Urinary bladder (tissue), 3 donors: ENCODE measurements at regions not wholly inside any gene's neighbourhood (a gene's known extent, or its start where the extent isn't known, plus 50 kb on each side); places are given as distances from the start of the nearest gene placed in this dataset.

Experiments
- DNase-seq: peaks from one replicate; pipeline ENCODE4 v3.0.0-alpha.2; 2015; ENCODE audit errors: extremely low spot score
- H3K27ac ChIP-seq: one replicate; pipeline ENCODE4 v1.5.1; 2013; ENCODE audit warnings: low read depth, mild to moderate bottlenecking, moderate library complexity
- H3K36me3 ChIP-seq: one replicate; pipeline ENCODE4 v1.6.1; 2013; ENCODE audit warnings: mild to moderate bottlenecking, moderate library complexity; ENCODE audit not compliant: insufficient read depth
- H3K4me1 ChIP-seq: one replicate; pipeline ENCODE4 v1.6.1; 2013; ENCODE audit warnings: mild to moderate bottlenecking, moderate library complexity; ENCODE audit not compliant: insufficient read depth
- H3K4me3 ChIP-seq: one replicate; pipeline ENCODE4 v1.5.1; 2013; ENCODE audit warnings: low read depth, low read length
- WGBS: extraction: QIAGEN DNeasy Blood & Tissue Kit; methylation state at CpG from one replicate; pipeline ENCODE4 v1.1.7; 2013; 5-methylcytosine and 5-hydroxymethylcytosine counted together
- donor health status: healthy with polysubstance abuse.
- donor health status: healthy.

- WGBS, result 80% methylated on average over 9 of the region's 9 CpGs
- no peak for DNase-seq
- no peak overlapping the region for H3K4me3 ChIP-seq
- no peaks in the 10 kb centered on the region for H3K36me3 ChIP-seq
- no peaks in the 10 kb centered on the region for H3K4me1 ChIP-seq
- H3K27ac ChIP-seq, result no peak overlapping the region
Measured at GRCh38 chrX:131727778-131728177, 183.9 kb downstream of the OR13H1 start.

GRCh38 chrX:131728295-131729145, 184.6 kb downstream of the OR13H1 start:
- Histone ChIP-seq H3K36me3 (no peaks in the 10 kb centered on the region), H3K4me3 (no peak overlapping the region), H3K4me1 (no peaks in the 10 kb centered on the region), H3K27ac (no peak overlapping the region)
- 94% methylated on average over 19 of the region's 19 CpGs for WGBS
- no peak for DNase-seq

- Histone ChIP-seq H3K4me3 (no peak overlapping the region), H3K27ac (no peak overlapping the region), H3K36me3 (no peaks in the 10 kb centered on the region), H3K4me1 (no peaks in the 10 kb centered on the region)
- DNase-seq, result no peak
- WGBS, result 94% methylated on average over 15 of the region's 15 CpGs
Measured at GRCh38 chrX:131729295-131729694, 185.4 kb downstream of the OR13H1 start.

GRCh38 chrX:131734621-131735020, 190.7 kb downstream of the OR13H1 start:
- no peak for DNase-seq
- 91% methylated on average over 9 of the region's 9 CpGs for WGBS
- Histone ChIP-seq H3K4me1 (no peaks in the 10 kb centered on the region), H3K36me3 (no peaks in the 10 kb centered on the region), H3K27ac (no peak overlapping the region), H3K4me3 (no peak overlapping the region)

DNA sequence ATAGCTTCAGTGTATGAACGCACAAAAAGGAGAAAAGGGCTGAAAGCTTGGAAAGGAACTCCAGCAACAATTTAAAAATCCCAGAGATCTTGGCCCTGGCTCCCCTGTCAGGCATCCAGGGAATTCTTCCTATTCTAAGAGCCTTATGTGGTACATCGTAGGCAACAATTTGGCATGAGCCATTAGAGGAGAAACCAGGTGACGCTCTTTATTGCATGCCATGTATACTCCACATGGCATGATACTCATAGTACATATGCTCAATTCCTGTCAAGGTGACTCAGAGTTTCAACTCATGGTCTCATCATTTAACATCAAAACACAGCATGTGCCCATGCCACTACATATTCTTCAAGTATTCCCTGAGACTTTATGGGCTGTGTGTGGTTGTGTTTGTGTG, 191.3 kb downstream of the OR13H1 start:
- H3K27ac ChIP-seq, result no peak overlapping the region
- WGBS, result 87% methylated on average over 3 of the region's 3 CpGs
- no peaks in the 10 kb centered on the region for H3K36me3 ChIP-seq
- H3K4me1 ChIP-seq, result no peaks in the 10 kb centered on the region
- DNase-seq, result no peak
- H3K4me3 ChIP-seq, result no peak overlapping the region

- H3K4me1 ChIP-seq, result no peaks in the 10 kb centered on the region
- no peak for DNase-seq
- no peak overlapping the region for H3K4me3 ChIP-seq
- no peaks in the 10 kb centered on the region for H3K36me3 ChIP-seq
- 75% methylated on average over 2 of the region's 2 CpGs for WGBS
- H3K27ac ChIP-seq, result no peak overlapping the region
Measured at GRCh38 chrX:131739823-131740222, 195.9 kb downstream of the OR13H1 start.

DNA sequence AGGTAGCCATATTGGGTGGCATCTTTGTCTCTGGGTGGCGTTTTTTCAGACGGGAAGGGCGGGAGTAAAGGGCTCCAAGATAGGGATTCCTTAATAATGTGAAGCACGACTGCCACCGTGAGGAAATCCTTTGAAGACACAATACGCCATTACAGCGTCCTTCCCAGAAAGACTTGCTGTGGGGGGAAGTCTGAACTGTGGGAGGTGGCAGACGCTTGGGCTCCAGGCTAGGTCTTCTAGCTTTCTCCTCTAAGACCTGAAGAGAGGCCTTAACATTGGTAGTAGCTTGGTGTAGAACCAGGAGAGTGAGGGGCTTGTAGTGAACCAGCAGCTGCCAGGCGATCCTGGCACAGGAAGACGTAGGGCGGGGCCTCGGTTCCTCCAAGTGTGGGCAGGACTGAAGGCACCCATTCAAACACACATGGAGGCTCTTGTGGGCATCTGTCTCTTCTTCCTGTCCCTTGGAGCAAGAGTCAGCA, 197.3 kb downstream of the OR13H1 start:
- Histone ChIP-seq H3K4me3 (no peak overlapping the region), H3K4me1 (no peaks in the 10 kb centered on the region), H3K36me3 (no peaks in the 10 kb centered on the region), H3K27ac (no peak overlapping the region)
- DNase-seq, result no peak
- 96% methylated on average over 12 of the region's 12 CpGs for WGBS

DNA sequence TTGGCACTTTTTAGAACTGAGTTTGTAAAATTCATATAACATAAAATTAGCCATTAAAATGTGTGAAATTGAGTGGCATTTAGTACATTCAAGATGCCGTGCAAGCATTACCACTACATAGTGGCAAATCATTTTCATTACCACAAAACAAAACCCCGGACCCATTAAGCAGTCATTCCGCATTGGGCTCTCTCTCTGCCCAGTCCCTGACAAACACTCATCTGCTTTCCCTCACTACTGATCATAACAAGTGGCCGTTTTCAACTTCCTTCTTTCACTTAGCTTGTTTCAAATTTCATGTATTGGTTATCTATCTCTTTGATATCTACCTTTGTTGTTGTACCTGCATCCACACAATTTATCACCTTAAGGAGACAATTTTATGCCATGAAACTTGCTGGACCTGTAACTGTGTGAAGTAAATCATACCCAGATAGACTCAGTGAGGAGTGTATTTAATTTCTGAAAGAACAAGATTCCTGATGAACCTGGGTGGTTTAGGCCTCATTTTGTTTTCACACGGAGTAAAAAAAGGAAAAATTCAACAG, 202.1 kb downstream of the OR13H1 start:
- DNase-seq, result no peak
- Histone ChIP-seq H3K4me1 (no peaks in the 10 kb centered on the region), H3K4me3 (no peak overlapping the region), H3K27ac (no peak overlapping the region), H3K36me3 (no peaks in the 10 kb centered on the region)
- 80% methylated on average over 5 of the region's 5 CpGs for WGBS

DNA sequence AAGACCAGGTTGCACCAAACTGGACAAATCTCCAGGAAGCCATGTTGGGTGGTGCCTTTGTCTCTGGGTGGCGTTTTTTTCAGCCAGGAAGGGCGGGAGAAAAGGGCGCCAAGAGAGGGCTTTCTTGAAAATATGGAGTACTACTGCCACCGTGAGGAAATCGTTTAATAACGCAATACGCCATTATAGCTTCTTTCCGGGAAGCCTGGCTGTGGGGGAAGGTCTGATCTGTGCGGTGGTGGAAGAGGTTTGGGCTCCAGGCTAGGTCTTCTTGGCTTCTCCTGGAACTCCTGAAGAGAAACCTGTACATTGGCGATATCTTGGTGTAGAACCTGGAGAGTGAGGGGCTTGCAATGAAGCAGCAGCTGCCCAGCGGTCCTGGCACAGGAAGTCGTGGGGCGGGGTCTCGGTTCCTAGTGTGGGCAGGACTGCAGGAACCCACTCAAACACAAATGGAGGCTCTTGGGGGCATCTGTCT, 202.7 kb downstream of the OR13H1 start:
- no peak overlapping the region for H3K27ac ChIP-seq
- H3K4me1 ChIP-seq, result no peaks in the 10 kb centered on the region
- DNase-seq, result no peak
- H3K4me3 ChIP-seq, result no peak overlapping the region
- H3K36me3 ChIP-seq, result no peaks in the 10 kb centered on the region
- WGBS, result 93% methylated on average over 14 of the region's 14 CpGs

DNA sequence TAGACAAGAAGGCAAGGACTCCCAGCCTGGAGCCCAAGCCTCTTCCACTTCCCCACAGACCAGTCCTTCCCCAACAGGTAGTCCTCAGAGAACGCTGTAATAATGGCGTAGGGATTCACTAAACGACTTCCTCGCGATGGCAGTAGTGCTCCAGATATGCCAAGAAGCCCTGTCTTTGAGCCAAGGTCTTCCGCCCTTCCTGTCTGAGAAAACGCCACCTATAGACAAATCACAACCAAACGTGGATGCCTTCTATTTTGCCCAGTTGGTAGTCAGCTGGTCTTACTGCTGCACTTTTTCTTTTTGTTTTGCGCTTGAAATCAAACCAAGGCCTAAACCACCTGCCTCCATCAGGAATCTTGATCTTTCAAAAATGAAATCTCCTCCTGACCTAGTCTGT, 203.3 kb downstream of the OR13H1 start:
- Histone ChIP-seq H3K4me3 (no peak overlapping the region), H3K36me3 (no peaks in the 10 kb centered on the region), H3K4me1 (no peaks in the 10 kb centered on the region), H3K27ac (no peak overlapping the region)
- DNase-seq, result no peak
- 92% methylated on average over 9 of the region's 9 CpGs for WGBS

GRCh38 chrX:131752493-131753198, 208.8 kb downstream of the OR13H1 start:
- Histone ChIP-seq H3K4me3 (no peak overlapping the region), H3K27ac (no peak overlapping the region)
- 95% methylated on average over 24 of the region's 24 CpGs for WGBS

GRCh38 chrX:131762802-131763234, 218.9 kb downstream of the OR13H1 start:
- Histone ChIP-seq H3K27ac (no peak overlapping the region), H3K36me3 (no peaks in the 10 kb centered on the region), H3K4me3 (no peak overlapping the region), H3K4me1 (no peaks in the 10 kb centered on the region)
- 90% methylated on average over 7 of the region's 7 CpGs for WGBS
- DNase-seq, result no peak

More at GRCh38 chrX:131752493-131753198, 208.8 kb downstream of the OR13H1 start:
- Histone ChIP-seq H3K36me3 (no peaks in the 10 kb centered on the region), H3K4me1 (no peaks in the 10 kb centered on the region)
- no peak for DNase-seq

DNA sequence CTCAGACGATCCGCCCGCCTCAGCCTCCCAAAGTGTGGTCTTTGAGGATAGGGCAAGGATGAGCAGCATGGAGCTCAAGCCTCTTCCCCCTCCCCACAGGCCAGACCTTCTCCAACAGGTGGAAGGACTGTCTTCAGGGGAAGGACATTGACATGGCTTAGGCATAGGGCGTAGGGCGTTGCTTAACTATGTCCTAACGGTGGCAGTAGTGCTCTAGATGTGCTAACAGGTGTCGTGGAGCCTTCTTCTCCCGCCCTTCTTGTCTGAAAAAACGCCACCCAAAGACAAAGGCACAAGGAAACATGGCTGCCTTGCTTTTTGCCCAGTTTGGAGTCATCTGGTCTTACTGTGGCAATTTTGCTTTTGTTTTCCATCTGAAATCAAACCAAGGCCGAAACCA, 219.8 kb downstream of the OR13H1 start:
- Histone ChIP-seq H3K36me3 (no peaks in the 10 kb centered on the region), H3K4me3 (no peak overlapping the region), H3K27ac (no peak overlapping the region), H3K4me1 (no peaks in the 10 kb centered on the region)
- 93% methylated on average over 10 of the region's 10 CpGs for WGBS
- no peak for DNase-seq

- Histone ChIP-seq H3K36me3 (no peaks in the 10 kb centered on the region), H3K4me3 (no peak overlapping the region), H3K4me1 (no peaks in the 10 kb centered on the region), H3K27ac (no peak overlapping the region)
- 90% methylated on average over 5 of the region's 5 CpGs for WGBS
- no peak for DNase-seq
Measured at GRCh38 chrX:131764216-131764615, 220.3 kb downstream of the OR13H1 start.
